GM19324 (cell line): ENCODE measurements at regions not wholly inside any gene's neighbourhood (a gene's known extent, or its start where the extent isn't known, plus 50 kb on each side); places are given as distances from the start of the nearest gene placed in this dataset.

Source experiments
- ATAC-seq: cut with Tn5 transposase; IDR thresholded peaks from one replicate; pipeline ENCODE4 v1.9.1; 2021; ENCODE audit warnings: mild to moderate bottlenecking, moderate library complexity; ENCODE audit not compliant: unreplicated experiment, low FRiP score

GRCh38 chr16:6484081-6484480, 848.6 kb upstream of the RBFOX1 start:
- ATAC-seq: no peak

GRCh38 chr16:6483469-6484033, 849.1 kb upstream of the RBFOX1 start:
- no peak for ATAC-seq

GRCh38 chr16:6482696-6483468, 849.8 kb upstream of the RBFOX1 start:
- no peak for ATAC-seq

- ATAC-seq: no peak
Observed at GRCh38 chr16:6481894-6482293, 850.8 kb upstream of the RBFOX1 start.

GRCh38 chr16:6453742-6454141, 878.9 kb upstream of the RBFOX1 start:
- ATAC-seq: no peak

- no peak for ATAC-seq
Observed at GRCh38 chr16:6447021-6447790, 885.4 kb upstream of the RBFOX1 start.

GRCh38 chr16:6446370-6446769, 886.3 kb upstream of the RBFOX1 start:
- no peak for ATAC-seq

- no peak for ATAC-seq
Observed at GRCh38 chr16:6439129-6439528, 893.5 kb upstream of the RBFOX1 start.

- no peak for ATAC-seq
Observed at GRCh38 chr16:6428861-6429260, 903.8 kb upstream of the RBFOX1 start.

GRCh38 chr16:6427621-6428020, 905.0 kb upstream of the RBFOX1 start:
- ATAC-seq: no peak

GRCh38 chr16:6407596-6407995, 925.0 kb upstream of the RBFOX1 start:
- no peak for ATAC-seq

- no peak for ATAC-seq
Observed at GRCh38 chr16:6406028-6406427, 926.6 kb upstream of the RBFOX1 start.

GRCh38 chr16:6382924-6383459, 949.7 kb upstream of the RBFOX1 start:
- ATAC-seq: no peak

- no peak for ATAC-seq
Observed at GRCh38 chr16:6381896-6382295, 950.7 kb upstream of the RBFOX1 start.

GRCh38 chr16:6377956-6378355, 954.7 kb upstream of the RBFOX1 start:
- ATAC-seq: no peak

GRCh38 chr16:6375465-6376075, 957.1 kb upstream of the RBFOX1 start:
- ATAC-seq: no peak

- no peak for ATAC-seq
Observed at GRCh38 chr16:6374821-6375220, 957.8 kb upstream of the RBFOX1 start.

- no peak for ATAC-seq
Observed at GRCh38 chr16:6364846-6365245, 967.8 kb upstream of the RBFOX1 start.

GRCh38 chr16:6363896-6364607, 968.6 kb upstream of the RBFOX1 start:
- no peak for ATAC-seq

- ATAC-seq: no peak
Observed at GRCh38 chr16:6363396-6363795, 969.2 kb upstream of the RBFOX1 start.
